Gastroesophageal sphincter (tissue), 3 donors: ENCODE measurements at regions not wholly inside any gene's neighbourhood (a gene's known extent, or its start where the extent isn't known, plus 50 kb on each side); places are given as distances from the start of the nearest gene placed in this dataset.

Experiments used
- CTCF ChIP-seq, 4 experiments: fragments of 200-600 bp in 2 of 4; fragments of 450-650 bp in 2 of 4; sonication (generic) in 1 of 4; IDR thresholded peaks; one replicate each; pipeline ENCODE4 v1.5.1; 2017 to 2019; ENCODE audit warnings: antibody characterized with exemption in 4 of 4, mild to moderate bottlenecking in 2 of 4, moderate library complexity in 2 of 4
- POLR2AphosphoS5 ChIP-seq: sonication (generic); formaldehyde crosslinking; IDR thresholded peaks from one replicate; pipeline ENCODE4 v1.6.1; 2017; ENCODE audit warnings: antibody characterized with exemption

GRCh38 chr16:54878301-54878700 is 52.4 kb upstream of the IRX5 start:
- no peak for TF ChIP-seq CTCF (IDR thresholded peaks at IDR 0.05)
- TF ChIP-seq POLR2AphosphoS5 = no peak
